Transverse colon (tissue), 4 donors: ENCODE measurements at regions not wholly inside any gene's neighbourhood (a gene's known extent, or its start where the extent isn't known, plus 50 kb on each side); places are given as distances from the start of the nearest gene placed in this dataset.

Experiments used
- DNase-seq: peaks from one replicate; pipeline ENCODE4 v3.0.0-alpha.2; 2019
- H3K27ac ChIP-seq, 4 donors: fragments of 200-600 bp; sonication (generic); 2 replicates each; pipeline ENCODE4 v1.5.1; 2016 to 2018; ENCODE audit warnings: inconsistent platforms in 4 of 4
- H3K27me3 ChIP-seq: fragments of 200-600 bp; sonication (generic); 2 replicates; pipeline ENCODE4 v1.5.1; 2017; ENCODE audit warnings: inconsistent platforms
- H3K36me3 ChIP-seq, 4 donors: fragments of 200-600 bp; sonication (generic); 2 replicates each; pipeline ENCODE4 v1.5.1; 2017 to 2019; ENCODE audit warnings: inconsistent platforms in 4 of 4
- H3K4me1 ChIP-seq, 4 donors: fragments of 200-600 bp; sonication (generic); 2 replicates each; pipeline ENCODE4 v1.5.1; 2017 to 2020; ENCODE audit warnings: inconsistent platforms in 4 of 4
- H3K4me3 ChIP-seq, 4 donors: fragments of 200-600 bp; sonication (generic); 1 replicate in 1 of 4; 2 replicates in 3 of 4; pipeline versions ENCODE4 v1.5.1 to v1.6.1; 2017 to 2019; ENCODE audit warnings: inconsistent platforms in 4 of 4
- H3K9me3 ChIP-seq, 2 donors: fragments of 200-600 bp; sonication (generic); 2 replicates each; pipeline ENCODE4 v1.5.1; 2017 to 2019; ENCODE audit warnings: inconsistent platforms in 2 of 2
- CTCF ChIP-seq, 5 experiments: fragments of 200-600 bp in 3 of 5; fragments of 450-650 bp in 2 of 5; sonication (generic) in 3 of 5; IDR thresholded peaks; 1 replicate in 2 of 5; 2 replicates in 3 of 5; pipeline ENCODE4 v1.5.1; 2016 to 2017; ENCODE audit warnings: antibody characterized with exemption in 5 of 5, inconsistent platforms in 3 of 5, mild to moderate bottlenecking in 2 of 5, moderate library complexity in 1 of 5
- EP300 ChIP-seq: sonication (generic); formaldehyde crosslinking; IDR thresholded peaks from one replicate; pipeline ENCODE4 v1.6.1; 2017; ENCODE audit warnings: antibody characterized with exemption, low read depth
- POLR2A ChIP-seq: fragments of 450-650 bp; IDR thresholded peaks from one replicate; pipeline ENCODE4 v1.6.1; 2016; ENCODE audit warnings: antibody characterized with exemption, mild to moderate bottlenecking, moderate library complexity
- POLR2AphosphoS5 ChIP-seq, 3 donors: sonication (generic); formaldehyde crosslinking; IDR thresholded peaks; one replicate each; pipeline ENCODE4 v1.6.1; 2016; ENCODE audit warnings: antibody characterized with exemption in 3 of 3
- WGBS, 2 donors: methylation state at CpG; one replicate each; pipeline ENCODE4 v1.1.5; 2018; ENCODE audit warnings: low coverage in 1 of 2; 5-methylcytosine and 5-hydroxymethylcytosine counted together
- in situ Hi-C, 4 donors: fragments of 200-750 bp; cut with MboI; loops; one replicate each; pipeline versions ENCODE4 v1.15.0 to v1.15.1; 2017; ENCODE audit warnings: low sequenced_read_pairs in 3 of 4, low pct_ligation_motif_present in 1 of 4, low pct_unique_long_range_greater_than_20kb in 1 of 4
- intact Hi-C: fragments of 100-400 bp; cut with DNase I; formaldehyde crosslinking; loops from one replicate; pipeline ENCODE4 v1.15.1; 2023; ENCODE audit warnings: low total_unique reads

- no peak for TF ChIP-seq CTCF (IDR thresholded peaks at IDR 0.05)
- no peak for TF ChIP-seq POLR2AphosphoS5 (IDR thresholded peaks at IDR 0.05)
- TF ChIP-seq POLR2A, result no peak
- no peak for TF ChIP-seq EP300
- in situ Hi-C loops (loop anchor here in 1 of 4 donors (10.0 kb wide), 1 partner anchor 45 kb away; no protein-coding TSS in a partner anchor), intact Hi-C loops (no loop called here)
- no peaks in the 10 kb centered on the region for H3K9me3 ChIP-seq
- no peaks in the 10 kb centered on the region for H3K27me3 ChIP-seq
- no peak overlapping the region for H3K4me3 ChIP-seq
- H3K27ac ChIP-seq, result no peak overlapping the region
- DNase-seq, result no peak
- no peaks in the 10 kb centered on the region for H3K36me3 ChIP-seq
- H3K4me1 ChIP-seq, result no peaks in the 10 kb centered on the region
Observed at GRCh38 chr13:53520132-53520531, 491.5 kb downstream of the OLFM4 start.

- TF ChIP-seq EP300 (no peak), CTCF (IDR thresholded peaks at IDR 0.05) (no peak), POLR2AphosphoS5 (IDR thresholded peaks at IDR 0.05) (no peak), POLR2A (no peak)
- intact Hi-C loops (no loop called here), in situ Hi-C loops (loop anchor here in 1 of 4 donors (10.0 kb wide), 1 partner anchor 47 kb away; no protein-coding TSS in a partner anchor)
- H3K27ac ChIP-seq, result no peak overlapping the region
- no peaks in the 10 kb centered on the region for H3K27me3 ChIP-seq
- H3K4me1 ChIP-seq, result no peaks in the 10 kb centered on the region
- no peak overlapping the region for H3K4me3 ChIP-seq
- DNase-seq, result no peak
- no peaks in the 10 kb centered on the region for H3K36me3 ChIP-seq
- no peaks in the 10 kb centered on the region for H3K9me3 ChIP-seq
Observed at GRCh38 chr13:53522034-53522433, 493.4 kb downstream of the OLFM4 start.

- Histone ChIP-seq H3K4me1 (no peaks in the 10 kb centered on the region), H3K36me3 (no peaks in the 10 kb centered on the region), H3K27ac (no peak overlapping the region), H3K27me3 (no peaks in the 10 kb centered on the region), H3K9me3 (no peaks in the 10 kb centered on the region), H3K4me3 (no peak overlapping the region)
- TF ChIP-seq POLR2AphosphoS5 (IDR thresholded peaks at IDR 0.05) (no peak), EP300 (no peak), CTCF (IDR thresholded peaks at IDR 0.05) (no peak)
- intact Hi-C loops, result no loop called here
- WGBS, 2 donors, result 64 to 80% methylated on average over 1 of the region's 1 CpG
- no peak for DNase-seq
- in situ Hi-C loops, result no loop called here
Observed at GRCh38 chr13:53537586-53537985, 509.0 kb downstream of the OLFM4 start.

GRCh38 chr13:53545340-53545941, 516.8 kb downstream of the OLFM4 start:
- intact Hi-C loops, result no loop called here
- no peak for DNase-seq
- Histone ChIP-seq H3K36me3 (no peaks in the 10 kb centered on the region), H3K9me3 (no peaks in the 10 kb centered on the region), H3K4me1 (no peaks in the 10 kb centered on the region), H3K27ac (no peak overlapping the region), H3K4me3 (no peak overlapping the region), H3K27me3 (no peaks in the 10 kb centered on the region)
- 71% methylated on average over 1 of the region's 1 CpG; no CpG with 5 or more reads in 1 of the 2 donors for WGBS, 2 donors
- in situ Hi-C loops, result no loop called here
- TF ChIP-seq POLR2A, result no peak
- TF ChIP-seq EP300, result no peak
- no peak for TF ChIP-seq POLR2AphosphoS5 (IDR thresholded peaks at IDR 0.05)
- no peak for TF ChIP-seq CTCF (IDR thresholded peaks at IDR 0.05)
